ENCODE measurements at regions not wholly inside any gene's neighbourhood (a gene's known extent, or its start where the extent isn't known, plus 50 kb on each side); places are given as distances from the start of the nearest gene placed in this dataset.

DNA sequence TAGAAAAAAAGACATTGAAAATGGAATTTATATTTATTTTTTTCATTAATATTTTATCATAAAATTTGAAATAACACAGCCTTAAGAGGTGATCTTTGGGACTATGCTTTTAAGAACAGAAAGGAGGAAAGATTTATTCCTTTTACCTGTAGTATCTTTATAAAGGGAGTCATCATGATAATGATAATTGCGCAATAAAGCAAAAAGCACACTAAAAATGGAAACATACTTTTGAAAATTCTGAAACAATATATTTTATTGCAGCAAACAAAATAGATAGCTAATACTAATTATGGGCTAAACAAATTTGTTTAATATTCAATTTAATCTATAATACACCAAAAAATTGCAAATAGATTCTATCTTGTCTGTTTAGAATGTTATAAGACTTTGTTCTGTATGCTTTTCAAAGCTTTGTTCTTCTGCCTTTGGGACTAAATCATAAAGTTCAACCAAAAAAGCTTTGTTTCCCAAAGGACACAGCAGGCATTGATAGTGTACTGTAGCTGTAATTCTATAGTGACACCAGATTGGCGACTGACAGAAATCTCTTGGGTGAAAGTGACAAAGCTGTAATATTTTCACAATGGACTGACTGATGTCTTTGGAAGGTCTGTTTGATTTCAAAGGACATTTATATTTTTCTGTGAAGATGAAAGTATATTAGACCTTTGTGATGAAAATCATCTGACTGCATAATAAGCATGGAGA, 2156.6 kb upstream of the TENM3 start:
- no peaks in the 10 kb centered on the region for H3K27me3 ChIP-seq
- TF ChIP-seq POLR2A (IDR thresholded peaks at IDR 0.05) = no peak
- TF ChIP-seq, protein P1, sequence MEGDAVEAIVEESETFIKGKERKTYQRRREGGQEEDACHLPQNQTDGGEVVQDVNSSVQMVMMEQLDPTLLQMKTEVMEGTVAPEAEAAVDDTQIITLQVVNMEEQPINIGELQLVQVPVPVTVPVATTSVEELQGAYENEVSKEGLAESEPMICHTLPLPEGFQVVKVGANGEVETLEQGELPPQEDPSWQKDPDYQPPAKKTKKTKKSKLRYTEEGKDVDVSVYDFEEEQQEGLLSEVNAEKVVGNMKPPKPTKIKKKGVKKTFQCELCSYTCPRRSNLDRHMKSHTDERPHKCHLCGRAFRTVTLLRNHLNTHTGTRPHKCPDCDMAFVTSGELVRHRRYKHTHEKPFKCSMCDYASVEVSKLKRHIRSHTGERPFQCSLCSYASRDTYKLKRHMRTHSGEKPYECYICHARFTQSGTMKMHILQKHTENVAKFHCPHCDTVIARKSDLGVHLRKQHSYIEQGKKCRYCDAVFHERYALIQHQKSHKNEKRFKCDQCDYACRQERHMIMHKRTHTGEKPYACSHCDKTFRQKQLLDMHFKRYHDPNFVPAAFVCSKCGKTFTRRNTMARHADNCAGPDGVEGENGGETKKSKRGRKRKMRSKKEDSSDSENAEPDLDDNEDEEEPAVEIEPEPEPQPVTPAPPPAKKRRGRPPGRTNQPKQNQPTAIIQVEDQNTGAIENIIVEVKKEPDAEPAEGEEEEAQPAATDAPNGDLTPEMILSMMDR (IDR thresholded peaks at IDR 0.05 in 4 of 5, conservative IDR thresholded peaks at IDR 0.05 in 1 of 5) = no peak
- intact Hi-C loops (cut with DNase I; ENCODE audit: low total_unique reads) (no loop called here), in situ Hi-C loops (cut with MboI; ENCODE audit: low sequenced_read_pairs in 4 of 4) (no loop called here)
- no peaks in the 10 kb centered on the region for H3K4me1 ChIP-seq
- DNase-seq = no peak
- no peak overlapping the region for H3K4me3 ChIP-seq
- H3K36me3 ChIP-seq = no peaks in the 10 kb centered on the region
- ATAC-seq = no peak
- H3K9me3 ChIP-seq = no peaks in the 10 kb centered on the region
- no peak overlapping the region for H3K27ac ChIP-seq

GRCh38 chr4:180098586-180098985, 2144.6 kb upstream of the TENM3 start:
- intact Hi-C loops (cut with DNase I; ENCODE audit: low total_unique reads) = no loop called here
- Histone ChIP-seq H3K4me1 (no peaks in the 10 kb centered on the region), H3K36me3 (no peaks in the 10 kb centered on the region), H3K4me3 (no peak overlapping the region), H3K27me3 (no peaks in the 10 kb centered on the region), H3K27ac (no peak overlapping the region), H3K9me3 (no peaks in the 10 kb centered on the region)
- ATAC-seq = no peak
- no peak for TF ChIP-seq POLR2A (IDR thresholded peaks at IDR 0.05)
- TF ChIP-seq, protein P1 (IDR thresholded peaks at IDR 0.05 in 4 of 5, conservative IDR thresholded peaks at IDR 0.05 in 1 of 5) = no peak
- in situ Hi-C loops (cut with MboI; ENCODE audit: low sequenced_read_pairs in 4 of 4) = no loop called here
- DNase-seq = no peak

- H3K4me1 ChIP-seq = no peaks in the 10 kb centered on the region
- no peak for ATAC-seq
- no peak overlapping the region for H3K4me3 ChIP-seq
- no peak for TF ChIP-seq POLR2A (IDR thresholded peaks at IDR 0.05)
- TF ChIP-seq, protein P1 (IDR thresholded peaks at IDR 0.05 in 4 of 5, conservative IDR thresholded peaks at IDR 0.05 in 1 of 5) = no peak
- no peaks in the 10 kb centered on the region for H3K9me3 ChIP-seq
- intact Hi-C loops (cut with DNase I; ENCODE audit: low total_unique reads) = no loop called here
- H3K36me3 ChIP-seq = no peaks in the 10 kb centered on the region
- in situ Hi-C loops (cut with MboI; ENCODE audit: low sequenced_read_pairs in 4 of 4) = no loop called here
- H3K27me3 ChIP-seq = no peaks in the 10 kb centered on the region
- DNase-seq = no peak
- no peak overlapping the region for H3K27ac ChIP-seq
These were observed 2143.2 kb upstream of the TENM3 start for GRCh38 chr4:180099957-180100356.

GRCh38 chr4:180100433-180101344, 2142.5 kb upstream of the TENM3 start:
- TF ChIP-seq, protein P1 (IDR thresholded peaks at IDR 0.05 in 4 of 5, conservative IDR thresholded peaks at IDR 0.05 in 1 of 5) = no peak
- no peak for TF ChIP-seq POLR2A (IDR thresholded peaks at IDR 0.05)
- H3K27ac ChIP-seq = no peak overlapping the region
- no peak overlapping the region for H3K4me3 ChIP-seq
- in situ Hi-C loops (cut with MboI; ENCODE audit: low sequenced_read_pairs in 4 of 4) (no loop called here), intact Hi-C loops (cut with DNase I; ENCODE audit: low total_unique reads) (no loop called here)
- ATAC-seq = no peak
- DNase-seq = no peak
- H3K9me3 ChIP-seq = no peaks in the 10 kb centered on the region
- H3K4me1 ChIP-seq = no peaks in the 10 kb centered on the region
- no peaks in the 10 kb centered on the region for H3K27me3 ChIP-seq
- H3K36me3 ChIP-seq = no peaks in the 10 kb centered on the region

Data from gastrocnemius medialis (tissue), 4 donors.